ENCODE measurements at regions not wholly inside any gene's neighbourhood (a gene's known extent, or its start where the extent isn't known, plus 50 kb on each side); places are given as distances from the start of the nearest gene placed in this dataset.

- Histone ChIP-seq H4K20me1 (ENCODE audit: insufficient read depth, low read length, poor library complexity, severe bottlenecking) (no peaks in the 10 kb centered on the region), H3K36me3 (ENCODE audit: insufficient read depth, low read length) (no peaks in the 10 kb centered on the region), H3F3A (ENCODE audit: low read depth) (no peaks in the 10 kb centered on the region), H2AFZ (ENCODE audit: low read length) (no peak overlapping the region), H3K9me3 (ENCODE audit: insufficient read depth, low read depth, low read length) (0 out of 2 replicates have a peak, but pooled peaks cover 3% of the 10 kb centered on the region), H3K9ac (ENCODE audit: low read depth, low read length, poor library complexity, severe bottlenecking) (no peak overlapping the region), H3K27me3 (ENCODE audit: insufficient read depth, low read length, poor library complexity, severe bottlenecking) (no peaks in the 10 kb centered on the region), H3K4me3 (ENCODE audit: low read length, poor library complexity, severe bottlenecking) (no peak overlapping the region), H3K4me2 (ENCODE audit: low read depth, low read length, poor library complexity, severe bottlenecking) (no peak overlapping the region), H3K9me2 (replicated peaks; ENCODE audit: low read depth, low read length) (no peaks in the 10 kb centered on the region), H3K4me1 (ENCODE audit: insufficient read depth, low read length, poor library complexity, severe bottlenecking) (no peaks in the 10 kb centered on the region), H3K79me2 (ENCODE audit: insufficient read depth, low read length) (no peaks in the 10 kb centered on the region)
- TF ChIP-seq EZH2phosphoT487 (IDR thresholded peaks at IDR 0.05; ENCODE audit: borderline replicate concordance) = no peak
- TF ChIP-seq, protein P1, sequence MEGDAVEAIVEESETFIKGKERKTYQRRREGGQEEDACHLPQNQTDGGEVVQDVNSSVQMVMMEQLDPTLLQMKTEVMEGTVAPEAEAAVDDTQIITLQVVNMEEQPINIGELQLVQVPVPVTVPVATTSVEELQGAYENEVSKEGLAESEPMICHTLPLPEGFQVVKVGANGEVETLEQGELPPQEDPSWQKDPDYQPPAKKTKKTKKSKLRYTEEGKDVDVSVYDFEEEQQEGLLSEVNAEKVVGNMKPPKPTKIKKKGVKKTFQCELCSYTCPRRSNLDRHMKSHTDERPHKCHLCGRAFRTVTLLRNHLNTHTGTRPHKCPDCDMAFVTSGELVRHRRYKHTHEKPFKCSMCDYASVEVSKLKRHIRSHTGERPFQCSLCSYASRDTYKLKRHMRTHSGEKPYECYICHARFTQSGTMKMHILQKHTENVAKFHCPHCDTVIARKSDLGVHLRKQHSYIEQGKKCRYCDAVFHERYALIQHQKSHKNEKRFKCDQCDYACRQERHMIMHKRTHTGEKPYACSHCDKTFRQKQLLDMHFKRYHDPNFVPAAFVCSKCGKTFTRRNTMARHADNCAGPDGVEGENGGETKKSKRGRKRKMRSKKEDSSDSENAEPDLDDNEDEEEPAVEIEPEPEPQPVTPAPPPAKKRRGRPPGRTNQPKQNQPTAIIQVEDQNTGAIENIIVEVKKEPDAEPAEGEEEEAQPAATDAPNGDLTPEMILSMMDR (conservative IDR thresholded peaks at IDR 0.05; ENCODE audit: low read length) = no peak
These were observed 249.7 kb upstream of the GYPC start for GRCh38 chr2:126406267-126406666.

GRCh38 chr2:126408671-126409070, 247.3 kb upstream of the GYPC start:
- H4K20me1 ChIP-seq (ENCODE audit: insufficient read depth, low read length, poor library complexity, severe bottlenecking) = no peaks in the 10 kb centered on the region
- H2AFZ ChIP-seq (ENCODE audit: low read length) = no peak overlapping the region
- no peaks in the 10 kb centered on the region for H3K36me3 ChIP-seq (ENCODE audit: insufficient read depth, low read length)
- TF ChIP-seq, protein P1 (conservative IDR thresholded peaks at IDR 0.05; ENCODE audit: low read length) = no peak
- no peak for TF ChIP-seq EZH2phosphoT487 (IDR thresholded peaks at IDR 0.05; ENCODE audit: borderline replicate concordance)
- H3K9me2 ChIP-seq (replicated peaks; ENCODE audit: low read depth, low read length) = no peaks in the 10 kb centered on the region
- H3K9me3 ChIP-seq (ENCODE audit: insufficient read depth, low read depth, low read length) = 0 out of 2 replicates have a peak, but pooled peaks cover 3% of the 10 kb centered on the region
- H3K9ac ChIP-seq (ENCODE audit: low read depth, low read length, poor library complexity, severe bottlenecking) = no peak overlapping the region
- no peaks in the 10 kb centered on the region for H3K79me2 ChIP-seq (ENCODE audit: insufficient read depth, low read length)
- no peaks in the 10 kb centered on the region for H3K27me3 ChIP-seq (ENCODE audit: insufficient read depth, low read length, poor library complexity, severe bottlenecking)
- no peaks in the 10 kb centered on the region for H3F3A ChIP-seq (ENCODE audit: low read depth)
- H3K4me3 ChIP-seq (ENCODE audit: low read length, poor library complexity, severe bottlenecking) = no peak overlapping the region
- no peak overlapping the region for H3K4me2 ChIP-seq (ENCODE audit: low read depth, low read length, poor library complexity, severe bottlenecking)
- no peaks in the 10 kb centered on the region for H3K4me1 ChIP-seq (ENCODE audit: insufficient read depth, low read length, poor library complexity, severe bottlenecking)

DNA sequence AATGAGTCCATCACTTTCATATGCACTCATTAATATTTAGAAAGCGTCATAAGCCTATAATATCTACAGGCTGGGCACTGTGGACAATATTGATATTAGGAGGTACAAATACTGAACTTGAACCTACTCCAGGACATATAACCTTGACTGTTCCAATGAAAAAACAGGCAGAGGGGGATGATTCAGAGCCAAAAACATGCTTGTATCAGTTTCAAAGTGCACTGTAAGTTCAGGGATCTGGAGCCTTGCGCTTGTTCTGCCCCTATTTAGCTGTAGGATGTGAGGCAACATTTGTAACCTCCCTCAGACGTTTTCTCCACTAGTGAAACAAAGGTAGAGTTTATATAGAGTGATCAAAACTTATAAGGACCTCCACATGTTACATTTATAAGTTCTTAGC, 246.1 kb upstream of the GYPC start:
- no peaks in the 10 kb centered on the region for H3K9me2 ChIP-seq (replicated peaks; ENCODE audit: low read depth, low read length)
- no peak overlapping the region for H3K9ac ChIP-seq (ENCODE audit: low read depth, low read length, poor library complexity, severe bottlenecking)
- no peak overlapping the region for H3K4me3 ChIP-seq (ENCODE audit: low read length, poor library complexity, severe bottlenecking)
- H3K79me2 ChIP-seq (ENCODE audit: insufficient read depth, low read length) = no peaks in the 10 kb centered on the region
- no peaks in the 10 kb centered on the region for H4K20me1 ChIP-seq (ENCODE audit: insufficient read depth, low read length, poor library complexity, severe bottlenecking)
- H3K27me3 ChIP-seq (ENCODE audit: insufficient read depth, low read length, poor library complexity, severe bottlenecking) = no peaks in the 10 kb centered on the region
- H2AFZ ChIP-seq (ENCODE audit: low read length) = no peak overlapping the region
- H3F3A ChIP-seq (ENCODE audit: low read depth) = no peaks in the 10 kb centered on the region
- H3K4me1 ChIP-seq (ENCODE audit: insufficient read depth, low read length, poor library complexity, severe bottlenecking) = no peaks in the 10 kb centered on the region
- H3K9me3 ChIP-seq (ENCODE audit: insufficient read depth, low read depth, low read length) = 0 out of 2 replicates have a peak, but pooled peaks cover 3% of the 10 kb centered on the region
- no peak overlapping the region for H3K4me2 ChIP-seq (ENCODE audit: low read depth, low read length, poor library complexity, severe bottlenecking)
- no peaks in the 10 kb centered on the region for H3K36me3 ChIP-seq (ENCODE audit: insufficient read depth, low read length)
- TF ChIP-seq EZH2phosphoT487 (IDR thresholded peaks at IDR 0.05; ENCODE audit: borderline replicate concordance) = no peak
- TF ChIP-seq, protein P1 (conservative IDR thresholded peaks at IDR 0.05; ENCODE audit: low read length) = no peak

Data from Loucy (cell line).